Lung (tissue), 11 donors: ENCODE measurements at regions not wholly inside any gene's neighbourhood (a gene's known extent, or its start where the extent isn't known, plus 50 kb on each side); places are given as distances from the start of the nearest gene placed in this dataset.

ENCODE experiments used
- ATAC-seq: fragments of 200-7000 bp; cut with Tn5 transposase; one replicate; pipeline ENCODE4 v1.9.1; 2020; ENCODE audit warnings: moderate number of reproducible peaks; ENCODE audit not compliant: insufficient read depth, low FRiP score
- DNase-seq, 3 donors: peaks; one replicate each; pipeline ENCODE4 v3.0.0-alpha.2; 2013 to 2017
- H3K27ac ChIP-seq, 2 donors: one replicate each; pipeline ENCODE4 v1.5.1; 2013; ENCODE audit warnings: mild to moderate bottlenecking in 2 of 2, moderate library complexity in 2 of 2, control low read depth in 1 of 2, inconsistent platforms in 1 of 2, low read depth in 1 of 2, low read length in 1 of 2
- H3K27me3 ChIP-seq, 3 donors: one replicate each; pipeline ENCODE4 v1.5.1; 2013; ENCODE audit warnings: low read length in 2 of 3; ENCODE audit not compliant: control insufficient read depth in 3 of 3, insufficient read depth in 3 of 3
- H3K36me3 ChIP-seq, 4 donors: one replicate each; pipeline ENCODE4 v1.5.1; 2013; ENCODE audit warnings: low read length in 4 of 4, mild to moderate bottlenecking in 1 of 4, moderate library complexity in 1 of 4; ENCODE audit not compliant: control insufficient read depth in 4 of 4, insufficient read depth in 4 of 4
- H3K4me1 ChIP-seq, 5 donors: one replicate each; pipeline ENCODE4 v1.5.1; 2013; ENCODE audit warnings: low read length in 5 of 5, mild to moderate bottlenecking in 2 of 5, moderate library complexity in 1 of 5; ENCODE audit not compliant: control insufficient read depth in 5 of 5, insufficient read depth in 5 of 5
- H3K4me3 ChIP-seq: one replicate; pipeline ENCODE4 v1.5.1; 2013; ENCODE audit warnings: mild to moderate bottlenecking, control low read depth, moderate library complexity
- H3K9ac ChIP-seq, 2 donors: one replicate each; pipeline ENCODE4 v1.5.1; 2013; ENCODE audit warnings: low read length in 2 of 2, control low read depth in 1 of 2; ENCODE audit not compliant: insufficient read depth in 1 of 2
- H3K9me3 ChIP-seq, 4 donors: one replicate each; pipeline ENCODE4 v1.5.1; 2013; ENCODE audit warnings: low read length in 3 of 4, mild to moderate bottlenecking in 1 of 4, moderate library complexity in 1 of 4; ENCODE audit not compliant: control insufficient read depth in 4 of 4, insufficient read depth in 3 of 4
- WGBS, 2 donors: extraction: QIAGEN DNeasy Blood & Tissue Kit; methylation state at CpG; one replicate each; pipeline ENCODE4 v1.1.7; 2013; 5-methylcytosine and 5-hydroxymethylcytosine counted together
- TF ChIP-seq, protein P1 (sequence below): IDR thresholded peaks from 2 replicates; pipeline ENCODE4 v1.5.1; 2012; ENCODE audit warnings: mild to moderate bottlenecking; ENCODE audit errors: control extremely low read depth, extremely low read depth
- donor health status: control.
- donor health status: control.
- donor health status: Bipolar disorder and iron deficiency.
- donor health status: healthy.
- donor health status: DM: yes; HTN: yes; CAD: no.

DNA sequence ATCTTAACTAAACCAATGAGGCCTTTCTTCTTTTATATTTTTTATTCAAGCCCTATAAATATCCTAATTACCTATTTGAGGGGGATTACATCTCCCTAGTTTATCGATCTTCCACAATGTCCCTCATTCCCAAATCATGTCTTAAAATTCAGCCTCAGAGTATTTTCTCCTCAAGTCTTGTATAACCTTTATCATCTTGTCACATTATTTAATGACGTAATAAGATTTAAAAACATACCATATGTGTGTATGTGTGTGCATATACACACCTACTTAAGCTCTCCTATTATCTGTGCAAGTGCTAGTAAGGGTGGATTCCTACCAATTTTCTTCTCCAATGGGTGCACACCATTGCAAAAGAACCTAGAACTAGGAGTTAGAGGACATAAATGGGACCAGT lies 421.1 kb downstream of the FIGN start:
- WGBS, 2 donors = 93 to 95% methylated on average over 2 of the region's 2 CpGs
- Histone ChIP-seq H3K9me3 (peaks cover 0 to 6% (median 2%) of the 10 kb centered on the region in 4 donors), H3K4me3 (no peak overlapping the region), H3K27me3 (peaks cover 0 to 2% (median 0%) of the 10 kb centered on the region in 3 donors), H3K36me3 (no peaks in the 10 kb centered on the region), H3K4me1 (no peaks in the 10 kb centered on the region), H3K27ac (no peak overlapping the region), H3K9ac (no peak overlapping the region)
- DNase-seq = no peak
- TF ChIP-seq, protein P1, sequence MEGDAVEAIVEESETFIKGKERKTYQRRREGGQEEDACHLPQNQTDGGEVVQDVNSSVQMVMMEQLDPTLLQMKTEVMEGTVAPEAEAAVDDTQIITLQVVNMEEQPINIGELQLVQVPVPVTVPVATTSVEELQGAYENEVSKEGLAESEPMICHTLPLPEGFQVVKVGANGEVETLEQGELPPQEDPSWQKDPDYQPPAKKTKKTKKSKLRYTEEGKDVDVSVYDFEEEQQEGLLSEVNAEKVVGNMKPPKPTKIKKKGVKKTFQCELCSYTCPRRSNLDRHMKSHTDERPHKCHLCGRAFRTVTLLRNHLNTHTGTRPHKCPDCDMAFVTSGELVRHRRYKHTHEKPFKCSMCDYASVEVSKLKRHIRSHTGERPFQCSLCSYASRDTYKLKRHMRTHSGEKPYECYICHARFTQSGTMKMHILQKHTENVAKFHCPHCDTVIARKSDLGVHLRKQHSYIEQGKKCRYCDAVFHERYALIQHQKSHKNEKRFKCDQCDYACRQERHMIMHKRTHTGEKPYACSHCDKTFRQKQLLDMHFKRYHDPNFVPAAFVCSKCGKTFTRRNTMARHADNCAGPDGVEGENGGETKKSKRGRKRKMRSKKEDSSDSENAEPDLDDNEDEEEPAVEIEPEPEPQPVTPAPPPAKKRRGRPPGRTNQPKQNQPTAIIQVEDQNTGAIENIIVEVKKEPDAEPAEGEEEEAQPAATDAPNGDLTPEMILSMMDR = no peak
- ATAC-seq = no peak

GRCh38 chr2:163312713-163313112 lies 423.1 kb downstream of the FIGN start:
- H3K9me3 ChIP-seq = peaks cover 0 to 6% (median 2%) of the 10 kb centered on the region in 4 donors
- TF ChIP-seq, protein P1 = no peak
- DNase-seq (no peak), ATAC-seq (no peak)
- no peaks in the 10 kb centered on the region for H3K36me3 ChIP-seq
- WGBS, 2 donors = 41 to 42% methylated on average over 1 of the region's 1 CpG
- no peak overlapping the region for H3K4me3 ChIP-seq
- no peak overlapping the region for H3K27ac ChIP-seq
- H3K4me1 ChIP-seq = no peaks in the 10 kb centered on the region
- peaks cover 0 to 2% (median 0%) of the 10 kb centered on the region in 3 donors for H3K27me3 ChIP-seq
- H3K9ac ChIP-seq = no peak overlapping the region

- H3K27ac ChIP-seq = no peak overlapping the region
- no peaks in the 10 kb centered on the region for H3K27me3 ChIP-seq
- H3K36me3 ChIP-seq = no peaks in the 10 kb centered on the region
- DNase-seq = no peak
- WGBS, 2 donors = 80 to 88% methylated on average over 4 of the region's 4 CpGs
- H3K4me3 ChIP-seq = no peak overlapping the region
- TF ChIP-seq, protein P1 = no peak
- H3K9me3 ChIP-seq = peaks cover 0 to 3% (median 0%) of the 10 kb centered on the region in 4 donors
- no peaks in the 10 kb centered on the region for H3K4me1 ChIP-seq
- no peak for ATAC-seq
- no peak overlapping the region for H3K9ac ChIP-seq
Measured at GRCh38 chr2:163306647-163307046, 429.2 kb downstream of the FIGN start.

DNA sequence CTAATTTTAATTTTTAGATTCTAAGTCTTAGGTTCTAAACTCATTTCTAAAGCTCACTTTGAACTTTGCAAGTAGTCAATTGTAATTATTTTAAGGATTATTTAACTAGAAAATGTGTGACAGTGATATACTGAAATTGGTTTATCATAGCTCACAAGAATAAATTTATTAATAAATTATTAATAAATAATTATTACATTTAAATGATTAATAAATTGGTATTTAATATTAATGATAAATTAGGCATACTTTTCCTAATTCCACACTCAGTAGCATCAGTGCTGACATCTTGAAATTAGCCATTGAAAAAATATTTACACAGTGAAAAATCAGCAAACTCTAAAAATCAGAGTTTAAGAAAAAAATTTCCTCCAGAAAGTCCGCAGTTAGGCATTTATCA lies 433.7 kb downstream of the FIGN start:
- ATAC-seq (no peak), DNase-seq (no peak)
- no peak overlapping the region for H3K27ac ChIP-seq
- TF ChIP-seq, protein P1 = no peak
- H3K27me3 ChIP-seq = no peaks in the 10 kb centered on the region
- H3K4me1 ChIP-seq = no peaks in the 10 kb centered on the region
- H3K4me3 ChIP-seq = no peak overlapping the region
- H3K9ac ChIP-seq = no peak overlapping the region
- H3K36me3 ChIP-seq = no peaks in the 10 kb centered on the region
- 88 to 90% methylated on average over 1 of the region's 1 CpG for WGBS, 2 donors
- peaks cover 0 to 3% (median 0%) of the 10 kb centered on the region in 4 donors for H3K9me3 ChIP-seq
